Vagina (tissue), 2 donors: ENCODE measurements at regions not wholly inside any gene's neighbourhood (a gene's known extent, or its start where the extent isn't known, plus 50 kb on each side); places are given as distances from the start of the nearest gene placed in this dataset.

Experiments
- DNase-seq, 2 donors: peaks; one replicate each; pipeline ENCODE4 v3.0.0-alpha.2; 2017; ENCODE audit errors: extremely low spot score in 2 of 2
- H3K27ac ChIP-seq: fragments of 200-600 bp; sonication (generic); one replicate; pipeline ENCODE4 v1.5.1; 2019
- H3K27me3 ChIP-seq: fragments of 200-600 bp; sonication (generic); one replicate; pipeline ENCODE4 v1.5.1; 2019
- H3K36me3 ChIP-seq, 2 donors: fragments of 200-600 bp; sonication (generic); one replicate each; pipeline ENCODE4 v1.5.1; 2017 to 2019
- H3K4me1 ChIP-seq: fragments of 200-600 bp; sonication (generic); one replicate; pipeline ENCODE4 v1.5.1; 2019
- H3K4me3 ChIP-seq, 2 donors: fragments of 200-600 bp; sonication (generic); 1 replicate in 1 of 2; 2 replicates in 1 of 2; pipeline ENCODE4 v1.5.1; 2016 to 2019
- H3K9me3 ChIP-seq: fragments of 200-600 bp; sonication (generic); one replicate; pipeline ENCODE4 v1.5.1; 2019
- POLR2A ChIP-seq, 2 donors: fragments of 450-650 bp; IDR thresholded peaks; one replicate each; pipeline ENCODE4 v1.6.1; 2017; ENCODE audit warnings: antibody characterized with exemption in 2 of 2, mild to moderate bottlenecking in 2 of 2, moderate library complexity in 2 of 2
- POLR2AphosphoS5 ChIP-seq, 2 donors: sonication (generic); formaldehyde crosslinking; IDR thresholded peaks; one replicate each; pipeline ENCODE4 v1.9.0; 2017; ENCODE audit warnings: antibody characterized with exemption in 2 of 2, mild to moderate bottlenecking in 2 of 2, low read depth in 1 of 2; ENCODE audit not compliant: insufficient read depth in 1 of 2
- intact Hi-C: fragments of 100-400 bp; cut with DNase I; formaldehyde crosslinking; loops from one replicate; pipeline ENCODE4 v1.15.1; 2023
- TF ChIP-seq, protein P1 (sequence below), 3 experiments: fragments of 450-650 bp in 2 of 3; fragments of 200-600 bp in 1 of 3; sonication (generic) in 1 of 3; IDR thresholded peaks; one replicate each; pipeline ENCODE4 v1.5.1; 2017 to 2019; ENCODE audit warnings: antibody characterized with exemption in 3 of 3, mild to moderate bottlenecking in 2 of 3, moderate library complexity in 2 of 3

DNA sequence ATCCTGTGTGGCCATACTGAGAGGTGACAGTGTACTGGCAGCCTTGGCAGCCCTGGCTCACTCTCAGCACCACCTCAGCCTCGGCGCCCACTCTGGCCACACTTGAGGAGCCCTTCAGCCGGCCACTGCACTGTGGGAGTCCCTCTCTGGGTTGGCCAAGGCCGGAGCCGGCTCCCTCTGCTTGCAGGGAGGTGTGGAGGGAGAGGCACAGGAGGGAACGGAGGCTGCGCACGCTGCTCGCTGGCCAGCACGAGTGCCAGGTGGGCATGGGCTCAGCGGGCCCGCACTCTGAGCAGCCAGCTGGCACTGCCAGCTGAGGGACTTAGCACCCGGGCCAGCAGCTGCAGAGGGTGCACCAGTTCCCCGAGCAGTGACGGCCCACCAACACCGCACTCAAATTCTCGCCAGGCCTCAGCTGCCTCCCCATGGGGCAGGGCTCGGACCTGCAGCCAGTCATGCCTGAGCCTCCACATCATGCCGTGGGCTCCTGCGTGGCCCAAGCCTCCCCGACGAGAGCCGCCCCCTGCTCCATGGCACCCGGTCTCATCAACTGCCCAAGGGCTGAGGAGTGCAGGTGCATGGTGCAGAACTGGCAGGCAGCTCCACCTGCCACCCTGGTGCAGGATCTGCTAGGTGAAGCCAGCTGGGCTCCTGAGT lies 184.4 kb upstream of the TOX3 start:
- no peaks in the 10 kb centered on the region for H3K27me3 ChIP-seq
- H3K9me3 ChIP-seq, result no peaks in the 10 kb centered on the region
- intact Hi-C loops, result no loop called here
- no peak overlapping the region for H3K4me3 ChIP-seq
- H3K4me1 ChIP-seq, result no peaks in the 10 kb centered on the region
- no peak for DNase-seq
- no peaks in the 10 kb centered on the region for H3K36me3 ChIP-seq
- TF ChIP-seq, protein P1, sequence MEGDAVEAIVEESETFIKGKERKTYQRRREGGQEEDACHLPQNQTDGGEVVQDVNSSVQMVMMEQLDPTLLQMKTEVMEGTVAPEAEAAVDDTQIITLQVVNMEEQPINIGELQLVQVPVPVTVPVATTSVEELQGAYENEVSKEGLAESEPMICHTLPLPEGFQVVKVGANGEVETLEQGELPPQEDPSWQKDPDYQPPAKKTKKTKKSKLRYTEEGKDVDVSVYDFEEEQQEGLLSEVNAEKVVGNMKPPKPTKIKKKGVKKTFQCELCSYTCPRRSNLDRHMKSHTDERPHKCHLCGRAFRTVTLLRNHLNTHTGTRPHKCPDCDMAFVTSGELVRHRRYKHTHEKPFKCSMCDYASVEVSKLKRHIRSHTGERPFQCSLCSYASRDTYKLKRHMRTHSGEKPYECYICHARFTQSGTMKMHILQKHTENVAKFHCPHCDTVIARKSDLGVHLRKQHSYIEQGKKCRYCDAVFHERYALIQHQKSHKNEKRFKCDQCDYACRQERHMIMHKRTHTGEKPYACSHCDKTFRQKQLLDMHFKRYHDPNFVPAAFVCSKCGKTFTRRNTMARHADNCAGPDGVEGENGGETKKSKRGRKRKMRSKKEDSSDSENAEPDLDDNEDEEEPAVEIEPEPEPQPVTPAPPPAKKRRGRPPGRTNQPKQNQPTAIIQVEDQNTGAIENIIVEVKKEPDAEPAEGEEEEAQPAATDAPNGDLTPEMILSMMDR (IDR thresholded peaks at IDR 0.05), result no peak
- TF ChIP-seq POLR2A (IDR thresholded peaks at IDR 0.05) (no peak), POLR2AphosphoS5 (IDR thresholded peaks at IDR 0.05; ENCODE audit: insufficient read depth in 1 of 2, low read depth in 1 of 2) (no peak)
- H3K27ac ChIP-seq, result no peak overlapping the region

DNA sequence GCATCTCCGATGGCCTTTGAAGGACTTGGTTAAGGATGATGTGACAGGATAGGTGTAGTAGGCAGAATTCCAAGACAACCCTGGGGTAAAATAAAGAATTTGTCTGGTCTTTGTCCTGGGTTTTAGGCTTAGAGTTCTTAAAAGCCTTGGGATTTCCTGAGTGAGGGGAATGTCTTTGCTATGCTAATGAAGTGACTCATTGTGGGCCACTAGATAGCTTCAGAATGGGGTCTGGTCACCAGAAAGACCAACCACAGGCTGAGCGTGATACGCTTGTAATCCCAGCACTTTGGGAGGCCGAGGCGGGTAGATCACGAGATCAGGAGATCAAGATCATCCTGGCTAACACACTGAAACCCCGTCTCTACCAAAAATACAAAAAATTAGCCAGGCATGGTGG lies 182.8 kb upstream of the TOX3 start:
- intact Hi-C loops, result no loop called here
- Histone ChIP-seq H3K4me1 (no peaks in the 10 kb centered on the region), H3K27ac (no peak overlapping the region), H3K9me3 (no peaks in the 10 kb centered on the region), H3K27me3 (no peaks in the 10 kb centered on the region), H3K4me3 (no peak overlapping the region), H3K36me3 (no peaks in the 10 kb centered on the region)
- TF ChIP-seq POLR2AphosphoS5 (IDR thresholded peaks at IDR 0.05; ENCODE audit: insufficient read depth in 1 of 2, low read depth in 1 of 2) (no peak), POLR2A (IDR thresholded peaks at IDR 0.05) (no peak)
- TF ChIP-seq, protein P1 (IDR thresholded peaks at IDR 0.05), result no peak
- no peak for DNase-seq

DNA sequence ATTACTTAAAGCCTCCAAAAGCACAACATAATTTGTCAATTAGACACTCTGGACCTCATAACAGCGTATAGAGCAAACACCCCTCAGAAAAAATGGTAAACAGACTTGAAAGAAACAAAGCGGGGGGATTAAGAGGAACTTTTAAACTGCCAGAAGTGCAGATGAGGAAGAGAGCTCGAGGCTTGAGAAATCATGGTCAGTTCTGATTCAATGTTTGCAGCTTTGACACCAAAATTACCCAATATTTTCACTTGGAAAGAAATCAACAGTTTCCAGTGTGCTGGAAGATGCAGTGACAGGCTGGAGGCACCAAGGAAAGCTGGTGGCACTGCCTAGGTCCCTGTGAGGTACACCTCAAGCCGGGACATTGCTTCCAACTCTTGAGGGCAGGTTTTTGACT lies 180.9 kb upstream of the TOX3 start:
- intact Hi-C loops, result no loop called here
- H3K4me3 ChIP-seq, result no peak overlapping the region
- no peaks in the 10 kb centered on the region for H3K36me3 ChIP-seq
- H3K27ac ChIP-seq, result no peak overlapping the region
- TF ChIP-seq, protein P1 (IDR thresholded peaks at IDR 0.05), result no peak
- no peak for TF ChIP-seq POLR2AphosphoS5 (IDR thresholded peaks at IDR 0.05; ENCODE audit: insufficient read depth in 1 of 2, low read depth in 1 of 2)
- no peak for TF ChIP-seq POLR2A (IDR thresholded peaks at IDR 0.05)
- no peak for DNase-seq
- H3K9me3 ChIP-seq, result no peaks in the 10 kb centered on the region
- H3K4me1 ChIP-seq, result no peaks in the 10 kb centered on the region
- H3K27me3 ChIP-seq, result no peaks in the 10 kb centered on the region

- Histone ChIP-seq H3K9me3 (no peaks in the 10 kb centered on the region), H3K36me3 (no peaks in the 10 kb centered on the region), H3K27me3 (no peaks in the 10 kb centered on the region), H3K27ac (no peak overlapping the region), H3K4me3 (no peak overlapping the region), H3K4me1 (no peaks in the 10 kb centered on the region)
- intact Hi-C loops, result no loop called here
- TF ChIP-seq POLR2A (IDR thresholded peaks at IDR 0.05), result no peak
- TF ChIP-seq, protein P1 (IDR thresholded peaks at IDR 0.05), result no peak
- DNase-seq, result no peak
Measured at GRCh38 chr16:52727441-52727840, 180.5 kb upstream of the TOX3 start.

- H3K36me3 ChIP-seq, result no peaks in the 10 kb centered on the region
- intact Hi-C loops, result no loop called here
- H3K27me3 ChIP-seq, result no peaks in the 10 kb centered on the region
- no peak overlapping the region for H3K27ac ChIP-seq
- H3K9me3 ChIP-seq, result no peaks in the 10 kb centered on the region
- H3K4me1 ChIP-seq, result no peaks in the 10 kb centered on the region
- TF ChIP-seq POLR2A (IDR thresholded peaks at IDR 0.05) (no peak), POLR2AphosphoS5 (IDR thresholded peaks at IDR 0.05; ENCODE audit: insufficient read depth in 1 of 2, low read depth in 1 of 2) (no peak)
- TF ChIP-seq, protein P1 (IDR thresholded peaks at IDR 0.05), result no peak
- no peak overlapping the region for H3K4me3 ChIP-seq
- no peak for DNase-seq
Measured at GRCh38 chr16:52725461-52725860, 178.5 kb upstream of the TOX3 start.
